Erythroblast (primary cell): ENCODE measurements at regions not wholly inside any gene's neighbourhood (a gene's known extent, or its start where the extent isn't known, plus 50 kb on each side); places are given as distances from the start of the nearest gene placed in this dataset.

Experiments used
- GATA1 ChIP-seq: IDR thresholded peaks from 2 replicates; pipeline ENCODE4 v1.6.1; 2011; ENCODE audit warnings: low read depth, mild to moderate bottlenecking, control low read depth, low read length, moderate library complexity
- POLR2A ChIP-seq: IDR thresholded peaks from 2 replicates; pipeline ENCODE4 v1.6.1; 2011; ENCODE audit warnings: mild to moderate bottlenecking, low read length

DNA sequence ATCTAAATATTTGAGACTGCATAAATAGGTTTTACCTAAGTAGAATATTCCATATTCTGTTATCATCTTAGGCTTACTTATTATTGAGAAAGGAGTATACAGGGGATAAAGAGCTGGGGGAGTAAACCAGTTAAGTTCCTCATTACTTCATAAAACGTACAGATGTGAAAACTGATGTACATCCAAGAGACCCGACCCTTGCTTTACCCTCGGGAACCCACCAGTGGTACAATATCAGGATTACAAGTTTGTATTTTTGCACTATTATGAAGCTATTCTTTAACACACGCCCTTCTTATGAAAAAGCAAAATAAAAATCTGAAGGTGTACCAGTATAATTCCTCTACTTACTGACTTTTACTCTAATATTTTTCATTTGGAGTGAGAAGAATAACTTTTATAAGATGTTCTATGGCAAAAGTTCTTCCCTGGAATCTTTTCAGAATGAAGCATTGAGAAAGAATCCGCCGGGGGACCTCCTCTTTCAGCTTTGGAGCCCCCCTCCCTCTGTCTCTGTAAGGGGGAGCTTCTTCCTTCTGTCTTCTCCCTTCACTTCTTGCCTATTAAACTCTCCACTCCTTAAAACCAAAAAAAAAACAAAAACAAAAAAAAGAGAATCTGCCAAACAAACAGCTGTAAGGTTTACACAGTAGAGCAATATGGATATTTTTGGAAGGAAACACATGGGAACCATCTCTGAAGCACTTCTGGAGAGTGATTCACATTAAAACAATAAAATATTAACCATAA, 550.0 kb downstream of the TNS3 start:
- TF ChIP-seq POLR2A = no peak
- no peak for TF ChIP-seq GATA1
